Glutamatergic neuron (in vitro differentiated cells): ENCODE measurements at regions not wholly inside any gene's neighbourhood (a gene's known extent, or its start where the extent isn't known, plus 50 kb on each side); places are given as distances from the start of the nearest gene placed in this dataset.

Experiments used
- DNase-seq: peaks from one replicate; pipeline ENCODE4 v3.0.0; 2022
- H3K27ac Mint-ChIP-seq: one replicate; pipeline ENCODE4 v1.8.0; 2020; ENCODE audit warnings: mild to moderate bottlenecking, mixed read lengths, inconsistent platforms; ENCODE audit not compliant: unreplicated experiment
- H3K27me3 Mint-ChIP-seq: one replicate; pipeline ENCODE4 v1.8.0; 2020; ENCODE audit warnings: mild to moderate bottlenecking, moderate library complexity, mixed read lengths, inconsistent platforms; ENCODE audit not compliant: unreplicated experiment
- H3K36me3 Mint-ChIP-seq: one replicate; pipeline ENCODE4 v1.8.0; 2020; ENCODE audit warnings: mild to moderate bottlenecking, mixed read lengths, inconsistent platforms; ENCODE audit not compliant: unreplicated experiment
- H3K4me1 Mint-ChIP-seq: one replicate; pipeline ENCODE4 v1.8.0; 2020; ENCODE audit warnings: mild to moderate bottlenecking, low read depth, mixed read lengths, inconsistent platforms; ENCODE audit not compliant: unreplicated experiment
- H3K4me3 Mint-ChIP-seq: one replicate; pipeline ENCODE4 v1.8.0; 2020; ENCODE audit warnings: mild to moderate bottlenecking, mixed read lengths, inconsistent platforms; ENCODE audit not compliant: unreplicated experiment
- H3K9me3 Mint-ChIP-seq: one replicate; pipeline ENCODE4 v1.8.0; 2020; ENCODE audit warnings: mild to moderate bottlenecking, moderate library complexity, mixed read lengths, inconsistent platforms; ENCODE audit not compliant: unreplicated experiment
- CTCF ChIP-seq: fragments of 200-600 bp; sonication (generic); IDR thresholded peaks from one replicate; pipeline ENCODE4 v1.5.0; 2021; ENCODE audit not compliant: partially characterized antibody, unreplicated experiment

DNA sequence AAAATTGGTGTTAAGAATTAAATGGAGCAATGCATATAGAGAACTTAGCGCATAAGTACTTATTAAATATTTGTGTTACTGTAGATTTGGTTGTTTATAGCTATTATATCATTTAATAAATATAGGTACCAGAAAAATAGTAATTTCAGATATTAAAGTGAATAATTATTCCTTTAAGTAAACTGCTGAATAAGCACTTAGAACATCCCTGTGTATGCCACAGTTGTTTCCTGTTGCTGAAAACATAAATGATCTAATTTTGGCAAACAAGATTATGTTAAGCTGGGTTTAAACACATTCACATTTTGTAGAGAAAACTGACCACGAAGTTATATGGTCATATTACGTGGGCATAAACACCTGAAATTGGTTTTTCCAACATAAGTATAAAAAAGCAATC, 388.0 kb upstream of the ZNF804A start:
- no peak for TF ChIP-seq CTCF
- no peaks in the 10 kb centered on the region for H3K36me3 Mint-ChIP-seq
- no peak overlapping the region for H3K4me3 Mint-ChIP-seq
- no peak for DNase-seq
- no peak overlapping the region for H3K27ac Mint-ChIP-seq
- no peaks in the 10 kb centered on the region for H3K9me3 Mint-ChIP-seq
- H3K27me3 Mint-ChIP-seq = no peaks in the 10 kb centered on the region
- no peaks in the 10 kb centered on the region for H3K4me1 Mint-ChIP-seq

DNA sequence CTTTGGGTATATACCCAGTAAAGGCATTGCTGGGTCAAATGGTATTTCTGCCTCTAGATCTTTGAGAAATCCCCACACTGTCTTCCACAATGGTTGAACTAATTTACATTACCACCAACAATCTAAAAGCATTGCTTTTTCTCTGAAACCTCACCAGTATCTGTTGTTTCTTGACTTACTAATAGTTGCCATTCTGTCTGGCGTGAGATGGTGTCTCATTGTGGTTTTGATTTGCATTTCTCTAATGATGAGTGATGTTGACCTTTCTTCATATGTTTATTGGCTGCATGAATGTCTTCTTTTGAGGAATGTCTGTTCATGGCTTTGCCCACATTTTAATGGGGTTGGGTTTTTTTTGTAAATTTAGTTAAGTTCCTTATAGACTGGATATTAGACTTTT, 382.6 kb upstream of the ZNF804A start:
- no peaks in the 10 kb centered on the region for H3K27me3 Mint-ChIP-seq
- no peaks in the 10 kb centered on the region for H3K9me3 Mint-ChIP-seq
- H3K27ac Mint-ChIP-seq = no peak overlapping the region
- H3K4me1 Mint-ChIP-seq = no peaks in the 10 kb centered on the region
- H3K36me3 Mint-ChIP-seq = no peaks in the 10 kb centered on the region
- no peak for DNase-seq
- TF ChIP-seq CTCF = no peak
- no peak overlapping the region for H3K4me3 Mint-ChIP-seq

GRCh38 chr2:184256611-184257010, 341.7 kb upstream of the ZNF804A start:
- Mint-ChIP-seq H3K27ac (no peak overlapping the region), H3K27me3 (peaks cover under 1% of the 10 kb centered on the region), H3K4me1 (no peaks in the 10 kb centered on the region), H3K36me3 (no peaks in the 10 kb centered on the region), H3K9me3 (no peaks in the 10 kb centered on the region), H3K4me3 (no peak overlapping the region)
- DNase-seq = no peak
- no peak for TF ChIP-seq CTCF

DNA sequence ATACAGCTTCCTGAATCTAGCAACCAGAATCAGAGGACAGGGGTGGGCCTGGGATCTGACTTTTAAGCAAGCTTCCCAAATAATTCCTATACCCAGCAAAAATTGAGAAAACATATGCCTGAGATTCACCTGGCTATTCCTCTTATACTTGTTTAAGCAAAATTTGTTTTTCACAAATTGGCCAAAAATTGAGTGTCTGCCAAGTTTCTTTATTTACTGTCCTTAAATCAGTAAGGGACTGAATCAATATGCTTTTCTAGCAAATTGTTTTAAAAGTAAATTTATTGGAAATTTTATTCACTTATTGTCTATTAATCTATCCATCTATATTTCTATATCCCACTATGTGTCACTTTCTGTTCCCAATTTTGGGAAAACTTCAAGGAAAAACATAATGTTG, 337.0 kb upstream of the ZNF804A start:
- Mint-ChIP-seq H3K4me1 (no peaks in the 10 kb centered on the region), H3K27ac (no peak overlapping the region), H3K9me3 (no peaks in the 10 kb centered on the region), H3K36me3 (no peaks in the 10 kb centered on the region), H3K4me3 (no peak overlapping the region), H3K27me3 (peaks cover 2% of the 10 kb centered on the region)
- no peak for TF ChIP-seq CTCF
- no peak for DNase-seq

DNA sequence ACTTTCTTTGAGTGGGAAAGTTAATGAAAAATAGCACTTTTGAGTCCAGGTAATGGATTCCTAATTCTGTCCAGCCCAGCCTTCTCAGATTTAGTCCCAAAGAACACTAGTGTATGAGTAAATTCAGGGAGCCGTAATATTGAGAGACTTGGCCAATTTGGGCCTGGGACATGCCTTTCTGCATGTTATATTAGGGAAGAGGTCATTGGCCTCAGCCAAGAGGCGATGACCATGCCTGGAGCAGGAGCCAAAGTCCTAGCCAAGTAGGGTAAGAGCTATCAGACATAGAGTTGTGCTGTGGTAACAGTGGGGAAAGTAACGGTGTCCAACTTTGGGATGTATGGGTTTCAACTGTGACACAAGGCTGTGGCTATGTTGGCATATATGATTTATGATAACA, 336.5 kb upstream of the ZNF804A start:
- Mint-ChIP-seq H3K27ac (no peak overlapping the region), H3K27me3 (peaks cover 2% of the 10 kb centered on the region), H3K9me3 (no peaks in the 10 kb centered on the region), H3K36me3 (no peaks in the 10 kb centered on the region), H3K4me3 (no peak overlapping the region), H3K4me1 (no peaks in the 10 kb centered on the region)
- TF ChIP-seq CTCF = no peak
- no peak for DNase-seq
